Upper lobe of left lung (tissue), 6 donors: ENCODE measurements at regions not wholly inside any gene's neighbourhood (a gene's known extent, or its start where the extent isn't known, plus 50 kb on each side); places are given as distances from the start of the nearest gene placed in this dataset.

Experiments used
- ATAC-seq, 2 donors: fragments of 200-7000 bp; cut with Tn5 transposase; one replicate each; pipeline ENCODE4 v1.9.1; 2022; ENCODE audit warnings: mild to moderate bottlenecking in 2 of 2, moderate library complexity in 2 of 2; ENCODE audit not compliant: low FRiP score in 2 of 2
- DNase-seq, 2 donors: peaks; one replicate each; pipeline ENCODE4 v3.0.0-alpha.2; 2019 to 2020
- H3K27ac ChIP-seq, 4 donors: fragments of 200-600 bp; sonication (generic); one replicate each; pipeline ENCODE4 v1.5.1; 2016 to 2019
- H3K27me3 ChIP-seq, 4 donors: fragments of 200-600 bp; sonication (generic); one replicate each; pipeline ENCODE4 v1.5.1; 2017 to 2019
- H3K36me3 ChIP-seq, 4 donors: fragments of 200-600 bp; sonication (generic); one replicate each; pipeline ENCODE4 v1.5.1; 2016 to 2019
- H3K4me1 ChIP-seq, 4 donors: fragments of 200-600 bp; sonication (generic); one replicate each; pipeline ENCODE4 v1.5.1; 2018 to 2019
- H3K4me3 ChIP-seq, 4 donors: fragments of 200-600 bp; sonication (generic); one replicate each; pipeline ENCODE4 v1.5.1; 2017 to 2019; ENCODE audit warnings: mild to moderate bottlenecking in 2 of 4, moderate library complexity in 1 of 4
- H3K9me3 ChIP-seq, 4 donors: fragments of 200-600 bp; sonication (generic); one replicate each; pipeline ENCODE4 v1.5.1; 2018 to 2019
- CTCF ChIP-seq, 6 experiments: fragments of 450-650 bp in 4 of 6; fragments of 200-600 bp in 2 of 6; sonication (generic) in 2 of 6; IDR thresholded peaks; one replicate each; pipeline ENCODE4 v1.5.1; 2016 to 2019; ENCODE audit warnings: antibody characterized with exemption in 6 of 6
- EP300 ChIP-seq, 4 donors: sonication (generic); formaldehyde crosslinking; IDR thresholded peaks; one replicate each; pipeline ENCODE4 v1.5.1; 2017; ENCODE audit warnings: antibody characterized with exemption in 4 of 4, control low read depth in 2 of 4
- POLR2A ChIP-seq, 4 donors: fragments of 450-650 bp; IDR thresholded peaks; one replicate each; pipeline ENCODE4 v1.5.1; 2016 to 2017; ENCODE audit warnings: antibody characterized with exemption in 4 of 4, mild to moderate bottlenecking in 2 of 4
- POLR2AphosphoS5 ChIP-seq, 2 donors: sonication (generic); formaldehyde crosslinking; IDR thresholded peaks; one replicate each; pipeline ENCODE4 v1.5.1; 2017; ENCODE audit warnings: antibody characterized with exemption in 2 of 2
- WGBS, 2 donors: methylation state at CpG; one replicate each; pipeline ENCODE4 v1.1.5; 2017 to 2018; 5-methylcytosine and 5-hydroxymethylcytosine counted together
- donor health status: DM: no; HTN: no; CAD: no; lungs with moderate emphysema.
- donor health status: DM: no; HTN: yes; CAD: no; lungs with severe emphysema.

GRCh38 chr6:125363039-125363823, 61.5 kb upstream of the HDDC2 start:
- H3K27me3 ChIP-seq: peaks cover 0 to 7% (median 0%) of the 10 kb centered on the region in 4 donors
- H3K9me3 ChIP-seq: no peaks in the 10 kb centered on the region
- H3K27ac ChIP-seq: no peak overlapping the region
- peak overlapping the region in 3 of 4 donors; percentile 28 to 51 (median 46) for H3K4me3 ChIP-seq
- peak in 1 of 2 donors; percentile 82 for DNase-seq
- H3K4me1 ChIP-seq: peaks cover 0 to 12% (median 6%) of the 10 kb centered on the region in 4 donors
- no peaks in the 10 kb centered on the region for H3K36me3 ChIP-seq
- peak; percentile 59 to 86 for ATAC-seq
- WGBS, 2 donors: 2 to 6% methylated on average over 8 to 43 of the region's 44 CpGs
- TF ChIP-seq CTCF (IDR thresholded peaks at IDR 0.05) (no peak), POLR2A (IDR thresholded peaks at IDR 0.05) (no peak), POLR2AphosphoS5 (IDR thresholded peaks at IDR 0.05) (no peak), EP300 (IDR thresholded peaks at IDR 0.05) (no peak)

- no peak for TF ChIP-seq EP300 (IDR thresholded peaks at IDR 0.05)
- TF ChIP-seq CTCF (IDR thresholded peaks at IDR 0.05): no peak
- no peak for TF ChIP-seq POLR2AphosphoS5 (IDR thresholded peaks at IDR 0.05)
- TF ChIP-seq POLR2A (IDR thresholded peaks at IDR 0.05): no peak
- ATAC-seq (peak in 1 of 2 donors; percentile 34), DNase-seq (no peak)
- peaks cover 0 to 12% (median 6%) of the 10 kb centered on the region in 4 donors for H3K4me1 ChIP-seq
- no peaks in the 10 kb centered on the region for H3K9me3 ChIP-seq
- H3K36me3 ChIP-seq: no peaks in the 10 kb centered on the region
- H3K27ac ChIP-seq: no peak overlapping the region
- peaks cover 0 to 7% (median 0%) of the 10 kb centered on the region in 4 donors for H3K27me3 ChIP-seq
- H3K4me3 ChIP-seq: peak overlapping the region in 3 of 4 donors; percentile 28 to 51 (median 46)
- WGBS, 2 donors: 35 to 53% methylated on average over 7 to 9 of the region's 9 CpGs
These were observed 62.0 kb upstream of the HDDC2 start for GRCh38 chr6:125363824-125364165.

GRCh38 chr6:125365230-125365629, 63.5 kb upstream of the HDDC2 start:
- Histone ChIP-seq H3K36me3 (no peaks in the 10 kb centered on the region), H3K27me3 (peaks cover 0 to 7% (median 0%) of the 10 kb centered on the region in 4 donors), H3K4me3 (no peak overlapping the region), H3K27ac (no peak overlapping the region), H3K9me3 (no peaks in the 10 kb centered on the region), H3K4me1 (peaks cover 0 to 12% (median 6%) of the 10 kb centered on the region in 4 donors)
- 76 to 88% methylated on average over 5 of the region's 5 CpGs for WGBS, 2 donors
- ATAC-seq: peak in 1 of 2 donors; percentile 50
- TF ChIP-seq POLR2AphosphoS5 (IDR thresholded peaks at IDR 0.05) (no peak), CTCF (IDR thresholded peaks at IDR 0.05) (no peak), POLR2A (IDR thresholded peaks at IDR 0.05) (no peak), EP300 (IDR thresholded peaks at IDR 0.05) (no peak)
- no peak for DNase-seq

- peak in 1 of 2 donors; percentile 54 for ATAC-seq
These were observed 65.4 kb upstream of the HDDC2 start for GRCh38 chr6:125367036-125367782.

More at GRCh38 chr6:125367036-125367782, 65.4 kb upstream of the HDDC2 start:
- TF ChIP-seq POLR2A (IDR thresholded peaks at IDR 0.05) (no peak), EP300 (IDR thresholded peaks at IDR 0.05) (no peak), CTCF (IDR thresholded peaks at IDR 0.05) (no peak), POLR2AphosphoS5 (IDR thresholded peaks at IDR 0.05) (no peak)
- H3K27me3 ChIP-seq: peaks cover 0 to 7% (median 0%) of the 10 kb centered on the region in 4 donors
- no peak overlapping the region for H3K4me3 ChIP-seq
- no peak overlapping the region for H3K27ac ChIP-seq
- 90 to 96% methylated on average over 3 of the region's 3 CpGs for WGBS, 2 donors
- DNase-seq: no peak
- H3K4me1 ChIP-seq: peaks cover 0 to 12% (median 6%) of the 10 kb centered on the region in 4 donors
- H3K9me3 ChIP-seq: no peaks in the 10 kb centered on the region
- H3K36me3 ChIP-seq: no peaks in the 10 kb centered on the region
